C4-2B (cell line): ENCODE measurements at regions not wholly inside any gene's neighbourhood (a gene's known extent, or its start where the extent isn't known, plus 50 kb on each side); places are given as distances from the start of the nearest gene placed in this dataset.

ENCODE experiments used
- ZFX ChIP-seq: fragments of 450-650 bp; IDR thresholded peaks from 2 replicates; pipeline ENCODE4 v1.6.1; 2017
- TF ChIP-seq, protein P1 (sequence below): fragments of 450-650 bp; conservative IDR thresholded peaks from 2 replicates; pipeline ENCODE4 v1.5.1; 2017; ENCODE audit warnings: mild to moderate bottlenecking

DNA sequence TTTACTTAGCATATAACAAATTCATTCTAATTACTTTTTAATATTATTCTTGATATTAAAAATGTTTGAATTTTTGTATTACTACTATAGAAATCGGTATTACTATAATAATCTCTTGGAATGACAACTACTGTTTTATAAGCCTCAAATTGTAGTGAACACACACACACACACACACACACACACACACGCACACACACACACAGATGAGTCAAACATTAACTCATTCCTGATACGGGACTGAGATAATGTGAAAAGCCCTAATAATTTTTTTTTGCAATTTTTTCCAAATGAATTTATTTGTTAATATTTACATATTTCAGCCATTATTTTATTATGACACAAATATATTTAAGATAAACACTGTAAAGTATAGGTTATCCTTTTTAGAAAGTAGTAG lies 951.2 kb upstream of the PHF14 start:
- TF ChIP-seq, protein P1, sequence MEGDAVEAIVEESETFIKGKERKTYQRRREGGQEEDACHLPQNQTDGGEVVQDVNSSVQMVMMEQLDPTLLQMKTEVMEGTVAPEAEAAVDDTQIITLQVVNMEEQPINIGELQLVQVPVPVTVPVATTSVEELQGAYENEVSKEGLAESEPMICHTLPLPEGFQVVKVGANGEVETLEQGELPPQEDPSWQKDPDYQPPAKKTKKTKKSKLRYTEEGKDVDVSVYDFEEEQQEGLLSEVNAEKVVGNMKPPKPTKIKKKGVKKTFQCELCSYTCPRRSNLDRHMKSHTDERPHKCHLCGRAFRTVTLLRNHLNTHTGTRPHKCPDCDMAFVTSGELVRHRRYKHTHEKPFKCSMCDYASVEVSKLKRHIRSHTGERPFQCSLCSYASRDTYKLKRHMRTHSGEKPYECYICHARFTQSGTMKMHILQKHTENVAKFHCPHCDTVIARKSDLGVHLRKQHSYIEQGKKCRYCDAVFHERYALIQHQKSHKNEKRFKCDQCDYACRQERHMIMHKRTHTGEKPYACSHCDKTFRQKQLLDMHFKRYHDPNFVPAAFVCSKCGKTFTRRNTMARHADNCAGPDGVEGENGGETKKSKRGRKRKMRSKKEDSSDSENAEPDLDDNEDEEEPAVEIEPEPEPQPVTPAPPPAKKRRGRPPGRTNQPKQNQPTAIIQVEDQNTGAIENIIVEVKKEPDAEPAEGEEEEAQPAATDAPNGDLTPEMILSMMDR, result no peak
- TF ChIP-seq ZFX, result no peak
